ENCODE measurements at regions not wholly inside any gene's neighbourhood (a gene's known extent, or its start where the extent isn't known, plus 50 kb on each side); places are given as distances from the start of the nearest gene placed in this dataset.
"Not testable (repeated sequence)": the region's sequence is repeated elsewhere in the genome, so short reads cannot be mapped to it uniquely, and the experiment has no call there.

GRCh38 chr4:110400086-110400485, 75.9 kb upstream of the ENPEP start:
- H3K27ac ChIP-seq (ENCODE audit: low read depth, low read length) = no peak overlapping the region
- peaks cover 0 to 2% (median 0%) of the 10 kb centered on the region in 3 donors for H3K4me1 ChIP-seq (ENCODE audit: control insufficient read depth in 3 of 3, insufficient read depth in 3 of 3, low read length in 3 of 3)
- H3K27me3 ChIP-seq (ENCODE audit: control insufficient read depth in 3 of 3, insufficient read depth in 3 of 3, low read length in 3 of 3) = no peaks in the 10 kb centered on the region
- no peaks in the 10 kb centered on the region for H3K9me3 ChIP-seq (ENCODE audit: control insufficient read depth in 3 of 3, low read length in 3 of 3)
- H3K9ac ChIP-seq (ENCODE audit: low read depth in 1 of 3, low read length in 3 of 3) = no peak overlapping the region
- H3K36me3 ChIP-seq (ENCODE audit: control insufficient read depth in 3 of 3, insufficient read depth in 3 of 3, low read length in 3 of 3) = no peaks in the 10 kb centered on the region
- no peak overlapping the region for H3K4me3 ChIP-seq (ENCODE audit: low read length in 3 of 3)

GRCh38 chr4:110399046-110399445, 76.9 kb upstream of the ENPEP start:
- not testable (repeated sequence) for H3K27ac ChIP-seq (ENCODE audit: low read depth, low read length); H3K4me1 ChIP-seq (ENCODE audit: control insufficient read depth in 3 of 3, insufficient read depth in 3 of 3, low read length in 3 of 3); H3K4me3 ChIP-seq (ENCODE audit: low read length in 3 of 3); H3K36me3 ChIP-seq (ENCODE audit: control insufficient read depth in 3 of 3, insufficient read depth in 3 of 3, low read length in 3 of 3); H3K27me3 ChIP-seq (ENCODE audit: control insufficient read depth in 3 of 3, insufficient read depth in 3 of 3, low read length in 3 of 3); H3K9me3 ChIP-seq (ENCODE audit: control insufficient read depth in 3 of 3, low read length in 3 of 3); H3K9ac ChIP-seq (ENCODE audit: low read depth in 1 of 3, low read length in 3 of 3)

- Histone ChIP-seq H3K9ac (ENCODE audit: low read depth in 1 of 3, low read length in 3 of 3) (no peak overlapping the region), H3K4me3 (ENCODE audit: low read length in 3 of 3) (no peak overlapping the region), H3K4me1 (ENCODE audit: control insufficient read depth in 3 of 3, insufficient read depth in 3 of 3, low read length in 3 of 3) (peaks cover 0 to 2% (median 0%) of the 10 kb centered on the region in 3 donors), H3K27me3 (ENCODE audit: control insufficient read depth in 3 of 3, insufficient read depth in 3 of 3, low read length in 3 of 3) (no peaks in the 10 kb centered on the region), H3K27ac (ENCODE audit: low read depth, low read length) (no peak overlapping the region), H3K36me3 (ENCODE audit: control insufficient read depth in 3 of 3, insufficient read depth in 3 of 3, low read length in 3 of 3) (no peaks in the 10 kb centered on the region), H3K9me3 (ENCODE audit: control insufficient read depth in 3 of 3, low read length in 3 of 3) (no peaks in the 10 kb centered on the region)
Measured at GRCh38 chr4:110396963-110397362, 79.0 kb upstream of the ENPEP start.

GRCh38 chr4:110395421-110395820, 80.5 kb upstream of the ENPEP start:
- H3K4me3 ChIP-seq (ENCODE audit: low read length in 3 of 3) = no peak overlapping the region
- H3K27me3 ChIP-seq (ENCODE audit: control insufficient read depth in 3 of 3, insufficient read depth in 3 of 3, low read length in 3 of 3) = no peaks in the 10 kb centered on the region
- H3K27ac ChIP-seq (ENCODE audit: low read depth, low read length) = no peak overlapping the region
- H3K36me3 ChIP-seq (ENCODE audit: control insufficient read depth in 3 of 3, insufficient read depth in 3 of 3, low read length in 3 of 3) = no peaks in the 10 kb centered on the region
- H3K9me3 ChIP-seq (ENCODE audit: control insufficient read depth in 3 of 3, low read length in 3 of 3) = no peaks in the 10 kb centered on the region
- peaks cover 0 to 2% (median 0%) of the 10 kb centered on the region in 3 donors for H3K4me1 ChIP-seq (ENCODE audit: control insufficient read depth in 3 of 3, insufficient read depth in 3 of 3, low read length in 3 of 3)
- no peak overlapping the region for H3K9ac ChIP-seq (ENCODE audit: low read depth in 1 of 3, low read length in 3 of 3)

- H3K4me1 ChIP-seq (ENCODE audit: control insufficient read depth in 3 of 3, insufficient read depth in 3 of 3, low read length in 3 of 3) = peaks cover 0 to 2% (median 0%) of the 10 kb centered on the region in 3 donors
- no peak overlapping the region for H3K27ac ChIP-seq (ENCODE audit: low read depth, low read length)
- H3K9me3 ChIP-seq (ENCODE audit: control insufficient read depth in 3 of 3, low read length in 3 of 3) = no peaks in the 10 kb centered on the region
- no peak overlapping the region for H3K4me3 ChIP-seq (ENCODE audit: low read length in 3 of 3)
- no peaks in the 10 kb centered on the region for H3K36me3 ChIP-seq (ENCODE audit: control insufficient read depth in 3 of 3, insufficient read depth in 3 of 3, low read length in 3 of 3)
- H3K27me3 ChIP-seq (ENCODE audit: control insufficient read depth in 3 of 3, insufficient read depth in 3 of 3, low read length in 3 of 3) = no peaks in the 10 kb centered on the region
- no peak overlapping the region for H3K9ac ChIP-seq (ENCODE audit: low read depth in 1 of 3, low read length in 3 of 3)
Measured at GRCh38 chr4:110394871-110395270, 81.1 kb upstream of the ENPEP start.

GRCh38 chr4:110381784-110382183, 94.2 kb upstream of the ENPEP start:
- no peak overlapping the region for H3K4me3 ChIP-seq (ENCODE audit: low read length in 3 of 3)
- H3K9ac ChIP-seq (ENCODE audit: low read depth in 1 of 3, low read length in 3 of 3) = no peak overlapping the region
- no peaks in the 10 kb centered on the region for H3K36me3 ChIP-seq (ENCODE audit: control insufficient read depth in 3 of 3, insufficient read depth in 3 of 3, low read length in 3 of 3)
- no peaks in the 10 kb centered on the region for H3K27me3 ChIP-seq (ENCODE audit: control insufficient read depth in 3 of 3, insufficient read depth in 3 of 3, low read length in 3 of 3)
- no peaks in the 10 kb centered on the region for H3K4me1 ChIP-seq (ENCODE audit: control insufficient read depth in 3 of 3, insufficient read depth in 3 of 3, low read length in 3 of 3)
- H3K27ac ChIP-seq (ENCODE audit: low read depth, low read length) = no peak overlapping the region
- peaks cover 0 to 2% (median 2%) of the 10 kb centered on the region in 3 donors for H3K9me3 ChIP-seq (ENCODE audit: control insufficient read depth in 3 of 3, low read length in 3 of 3)

- H3K4me1 ChIP-seq (ENCODE audit: control insufficient read depth in 3 of 3, insufficient read depth in 3 of 3, low read length in 3 of 3) = no peaks in the 10 kb centered on the region
- no peak overlapping the region for H3K9ac ChIP-seq (ENCODE audit: low read depth in 1 of 3, low read length in 3 of 3)
Measured at GRCh38 chr4:110372485-110372884, 103.5 kb upstream of the ENPEP start.

GRCh38 chr4:110371016-110371770, 104.8 kb upstream of the ENPEP start:
- Histone ChIP-seq H3K4me3 (ENCODE audit: low read length in 3 of 3) (no peak overlapping the region), H3K9me3 (ENCODE audit: control insufficient read depth in 3 of 3, low read length in 3 of 3) (no peaks in the 10 kb centered on the region), H3K9ac (ENCODE audit: low read depth in 1 of 3, low read length in 3 of 3) (no peak overlapping the region), H3K36me3 (ENCODE audit: control insufficient read depth in 3 of 3, insufficient read depth in 3 of 3, low read length in 3 of 3) (no peaks in the 10 kb centered on the region), H3K4me1 (ENCODE audit: control insufficient read depth in 3 of 3, insufficient read depth in 3 of 3, low read length in 3 of 3) (no peaks in the 10 kb centered on the region), H3K27me3 (ENCODE audit: control insufficient read depth in 3 of 3, insufficient read depth in 3 of 3, low read length in 3 of 3) (no peaks in the 10 kb centered on the region), H3K27ac (ENCODE audit: low read depth, low read length) (no peak overlapping the region)

More at GRCh38 chr4:110372485-110372884, 103.5 kb upstream of the ENPEP start:
- Histone ChIP-seq H3K9me3 (ENCODE audit: control insufficient read depth in 3 of 3, low read length in 3 of 3) (no peaks in the 10 kb centered on the region), H3K4me3 (ENCODE audit: low read length in 3 of 3) (no peak overlapping the region), H3K27me3 (ENCODE audit: control insufficient read depth in 3 of 3, insufficient read depth in 3 of 3, low read length in 3 of 3) (no peaks in the 10 kb centered on the region), H3K27ac (ENCODE audit: low read depth, low read length) (no peak overlapping the region), H3K36me3 (ENCODE audit: control insufficient read depth in 3 of 3, insufficient read depth in 3 of 3, low read length in 3 of 3) (no peaks in the 10 kb centered on the region)

- no peaks in the 10 kb centered on the region for H3K9me3 ChIP-seq (ENCODE audit: control insufficient read depth in 3 of 3, low read length in 3 of 3)
- H3K27me3 ChIP-seq (ENCODE audit: control insufficient read depth in 3 of 3, insufficient read depth in 3 of 3, low read length in 3 of 3) = no peaks in the 10 kb centered on the region
- no peaks in the 10 kb centered on the region for H3K36me3 ChIP-seq (ENCODE audit: control insufficient read depth in 3 of 3, insufficient read depth in 3 of 3, low read length in 3 of 3)
- no peak overlapping the region for H3K4me3 ChIP-seq (ENCODE audit: low read length in 3 of 3)
- no peak overlapping the region for H3K27ac ChIP-seq (ENCODE audit: low read depth, low read length)
- H3K4me1 ChIP-seq (ENCODE audit: control insufficient read depth in 3 of 3, insufficient read depth in 3 of 3, low read length in 3 of 3) = peaks cover 0 to 8% (median 5%) of the 10 kb centered on the region in 3 donors
- no peak overlapping the region for H3K9ac ChIP-seq (ENCODE audit: low read depth in 1 of 3, low read length in 3 of 3)
Measured at GRCh38 chr4:110368409-110368808, 107.5 kb upstream of the ENPEP start.

- Histone ChIP-seq H3K27me3 (ENCODE audit: control insufficient read depth in 3 of 3, insufficient read depth in 3 of 3, low read length in 3 of 3) (no peaks in the 10 kb centered on the region), H3K9ac (ENCODE audit: low read depth in 1 of 3, low read length in 3 of 3) (no peak overlapping the region), H3K27ac (ENCODE audit: low read depth, low read length) (no peak overlapping the region), H3K9me3 (ENCODE audit: control insufficient read depth in 3 of 3, low read length in 3 of 3) (no peaks in the 10 kb centered on the region), H3K4me1 (ENCODE audit: control insufficient read depth in 3 of 3, insufficient read depth in 3 of 3, low read length in 3 of 3) (peaks cover 0 to 8% (median 5%) of the 10 kb centered on the region in 3 donors), H3K36me3 (ENCODE audit: control insufficient read depth in 3 of 3, insufficient read depth in 3 of 3, low read length in 3 of 3) (no peaks in the 10 kb centered on the region), H3K4me3 (ENCODE audit: low read length in 3 of 3) (no peak overlapping the region)
Measured at GRCh38 chr4:110367156-110367555, 108.8 kb upstream of the ENPEP start.
